ENCODE measurements at regions not wholly inside any gene's neighbourhood (a gene's known extent, or its start where the extent isn't known, plus 50 kb on each side); places are given as distances from the start of the nearest gene placed in this dataset.

DNA sequence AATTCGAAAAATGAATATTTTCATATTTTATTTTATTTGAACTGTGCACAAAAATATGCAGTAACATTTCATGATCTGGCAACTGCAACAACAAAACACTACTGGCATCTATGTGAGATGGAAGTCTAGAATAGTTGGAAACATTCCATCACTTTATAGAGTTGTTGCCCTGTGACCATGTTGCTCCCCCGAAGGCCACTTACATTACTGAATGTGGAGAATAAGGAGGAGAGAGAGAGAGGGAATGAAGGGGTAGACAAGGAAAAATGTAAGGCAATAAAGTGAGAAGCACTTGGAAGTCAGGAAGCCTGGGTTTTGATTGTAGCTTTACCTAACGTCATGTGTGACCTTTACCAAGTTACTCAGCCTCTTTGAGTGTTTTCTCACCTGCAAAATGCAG lies 437.2 kb upstream of the EDIL3 start:
- DNase-seq (ENCODE audit: low spot score) (no peak), ATAC-seq (ENCODE audit: low FRiP score) (no peak)
- TF ChIP-seq, protein P1, sequence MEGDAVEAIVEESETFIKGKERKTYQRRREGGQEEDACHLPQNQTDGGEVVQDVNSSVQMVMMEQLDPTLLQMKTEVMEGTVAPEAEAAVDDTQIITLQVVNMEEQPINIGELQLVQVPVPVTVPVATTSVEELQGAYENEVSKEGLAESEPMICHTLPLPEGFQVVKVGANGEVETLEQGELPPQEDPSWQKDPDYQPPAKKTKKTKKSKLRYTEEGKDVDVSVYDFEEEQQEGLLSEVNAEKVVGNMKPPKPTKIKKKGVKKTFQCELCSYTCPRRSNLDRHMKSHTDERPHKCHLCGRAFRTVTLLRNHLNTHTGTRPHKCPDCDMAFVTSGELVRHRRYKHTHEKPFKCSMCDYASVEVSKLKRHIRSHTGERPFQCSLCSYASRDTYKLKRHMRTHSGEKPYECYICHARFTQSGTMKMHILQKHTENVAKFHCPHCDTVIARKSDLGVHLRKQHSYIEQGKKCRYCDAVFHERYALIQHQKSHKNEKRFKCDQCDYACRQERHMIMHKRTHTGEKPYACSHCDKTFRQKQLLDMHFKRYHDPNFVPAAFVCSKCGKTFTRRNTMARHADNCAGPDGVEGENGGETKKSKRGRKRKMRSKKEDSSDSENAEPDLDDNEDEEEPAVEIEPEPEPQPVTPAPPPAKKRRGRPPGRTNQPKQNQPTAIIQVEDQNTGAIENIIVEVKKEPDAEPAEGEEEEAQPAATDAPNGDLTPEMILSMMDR (IDR thresholded peaks at IDR 0.05) = no peak

DNA sequence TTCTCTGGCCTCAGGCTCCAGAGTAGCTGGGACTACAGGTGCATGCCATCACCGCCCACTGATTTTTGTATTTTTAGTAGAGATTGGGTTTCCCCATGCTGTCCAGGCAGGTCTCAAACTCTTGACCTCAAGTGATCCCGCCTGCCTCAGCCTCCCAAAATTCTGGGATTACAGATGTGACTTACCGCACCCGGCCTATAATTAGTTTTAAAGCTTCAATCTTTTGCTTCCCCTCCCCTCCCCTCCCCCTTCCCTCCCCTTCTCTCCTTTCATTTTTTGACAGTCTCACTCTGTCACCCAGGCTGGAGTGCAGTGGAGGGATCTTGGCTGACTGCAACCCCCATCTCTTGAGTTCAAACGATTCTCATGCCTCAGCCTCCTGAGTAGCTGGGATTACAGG lies 433.3 kb upstream of the EDIL3 start:
- DNase-seq (ENCODE audit: low spot score) (no peak), ATAC-seq (ENCODE audit: low FRiP score) (no peak)
- TF ChIP-seq, protein P1 (IDR thresholded peaks at IDR 0.05) = no peak

DNA sequence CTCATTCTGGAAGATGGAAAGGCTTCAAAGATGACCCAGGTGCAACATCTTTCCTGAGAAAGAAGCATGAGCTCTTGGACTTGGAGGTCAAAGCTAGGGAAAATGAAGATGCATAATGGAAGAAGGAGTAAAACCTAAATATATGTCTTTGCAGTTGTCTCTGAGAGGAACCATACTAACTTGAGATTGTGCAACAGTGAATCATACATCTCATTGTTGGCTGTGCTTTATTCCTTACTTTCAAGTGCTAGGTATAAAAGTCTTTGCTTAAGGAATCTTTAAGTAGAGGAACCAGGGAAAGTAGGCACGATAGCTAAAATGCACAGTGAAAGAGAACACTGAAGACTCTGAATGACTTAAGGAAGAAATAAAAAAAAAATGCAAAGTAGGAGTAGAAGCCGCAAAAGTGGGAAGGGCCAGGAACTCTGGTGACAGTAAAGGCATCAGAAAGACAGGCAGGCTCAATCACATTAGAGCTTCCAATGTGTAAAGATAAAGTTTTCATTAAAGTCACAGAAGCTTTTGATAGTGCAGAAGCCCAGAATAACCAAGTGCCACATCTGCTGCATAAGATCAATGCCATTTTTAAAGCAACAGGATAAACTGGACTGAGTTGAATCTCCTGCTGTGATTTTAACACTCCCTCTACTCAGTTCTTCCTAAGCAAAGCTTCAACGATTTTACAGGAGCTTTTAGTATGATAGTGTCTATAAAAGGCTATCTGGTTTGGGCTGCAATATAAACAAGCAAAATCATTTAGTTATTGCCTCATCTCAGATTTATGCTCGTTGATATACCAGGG lies 432.3 kb upstream of the EDIL3 start:
- TF ChIP-seq, protein P1 (IDR thresholded peaks at IDR 0.05) = no peak
- no peak for DNase-seq (ENCODE audit: low spot score)
- no peak for ATAC-seq (ENCODE audit: low FRiP score)

DNA sequence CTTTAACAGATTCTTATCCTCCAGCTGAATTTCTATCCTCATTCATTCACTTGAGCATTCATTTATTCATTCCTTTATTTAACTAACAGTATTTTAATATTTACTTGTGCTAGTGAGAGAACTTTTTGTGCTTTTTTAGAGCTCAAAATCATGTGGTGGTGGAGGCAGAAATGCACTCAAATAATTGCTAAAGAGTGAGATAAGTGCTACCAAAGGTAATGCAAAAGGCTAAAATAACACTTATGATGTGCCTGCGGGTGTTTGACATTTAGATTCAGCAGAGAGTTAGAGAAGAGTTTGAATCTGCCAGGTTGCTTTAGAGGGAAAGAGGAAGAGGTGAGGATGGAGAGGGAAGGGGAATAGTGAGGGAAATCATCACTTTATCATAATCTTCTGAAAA lies 431.5 kb upstream of the EDIL3 start:
- no peak for DNase-seq (ENCODE audit: low spot score)
- ATAC-seq (ENCODE audit: low FRiP score) = no peak
- TF ChIP-seq, protein P1 (IDR thresholded peaks at IDR 0.05) = no peak

DNA sequence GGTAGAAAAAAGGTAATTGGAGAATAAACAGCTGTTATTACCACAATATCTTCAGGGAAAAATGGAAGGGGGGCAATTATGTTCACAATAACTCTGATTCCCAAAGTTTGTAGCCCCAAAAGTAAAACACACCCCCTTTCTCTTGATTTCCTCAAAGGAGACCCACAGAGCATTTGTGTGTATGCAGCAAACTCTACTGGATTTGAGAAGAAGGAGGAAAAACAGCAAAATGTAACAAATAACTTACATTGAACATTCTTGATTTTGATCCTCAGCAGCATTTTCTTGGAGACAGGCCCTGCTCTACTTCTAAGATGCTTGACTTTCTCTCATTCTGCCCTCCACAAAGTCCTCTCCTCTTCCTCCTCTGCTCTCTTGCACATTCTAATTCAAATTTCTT lies 420.8 kb upstream of the EDIL3 start:
- ATAC-seq (ENCODE audit: low FRiP score) (no peak), DNase-seq (ENCODE audit: low spot score) (no peak)
- TF ChIP-seq, protein P1 (IDR thresholded peaks at IDR 0.05) = no peak

DNA sequence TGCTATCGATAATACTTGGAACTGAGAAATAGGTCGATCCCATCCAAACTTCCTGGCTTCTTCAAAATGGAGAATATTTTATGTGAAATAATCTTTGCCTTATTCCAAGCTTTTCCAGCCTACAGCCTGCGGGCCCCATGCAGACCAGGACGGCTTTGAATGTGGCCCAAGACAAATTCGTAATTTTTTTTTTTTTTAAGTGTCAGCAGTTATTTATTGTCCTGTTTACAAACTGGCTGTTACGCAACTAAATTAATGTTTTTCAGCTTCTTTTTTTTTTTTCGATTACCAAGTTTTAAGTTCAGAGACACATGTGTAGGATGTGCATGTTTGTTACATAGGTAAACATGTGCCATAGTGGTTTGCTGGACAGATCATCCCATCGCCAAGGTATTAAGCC lies 411.7 kb upstream of the EDIL3 start:
- TF ChIP-seq, protein P1 (IDR thresholded peaks at IDR 0.05) = no peak
- ATAC-seq (ENCODE audit: low FRiP score) (no peak), DNase-seq (ENCODE audit: low spot score) (no peak)

DNA sequence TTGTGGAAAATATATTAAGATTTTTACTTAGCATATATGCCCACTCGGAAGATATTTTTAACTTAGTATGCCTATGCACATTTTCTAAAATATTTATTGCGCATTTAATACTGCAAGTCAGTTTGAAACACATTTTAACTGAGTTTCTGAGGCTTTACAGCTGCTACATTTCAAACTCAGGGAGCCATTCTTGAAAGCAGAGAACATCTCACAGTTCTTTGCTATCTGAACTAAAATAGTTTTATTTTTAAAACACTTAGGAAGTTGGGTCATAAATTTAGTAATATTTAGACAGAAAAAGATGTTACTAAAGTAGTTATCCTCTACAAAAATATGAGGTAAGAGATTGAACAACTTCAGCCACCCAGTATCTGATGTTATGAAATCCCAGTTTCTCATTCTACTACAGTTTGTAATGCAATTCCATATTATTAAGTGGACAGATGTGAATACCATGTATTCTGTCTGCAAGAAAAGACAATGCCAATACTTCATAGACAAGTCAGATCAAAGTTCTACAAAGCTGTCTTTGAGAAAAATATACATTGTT lies 409.9 kb upstream of the EDIL3 start:
- TF ChIP-seq, protein P1 (IDR thresholded peaks at IDR 0.05) = no peak
- ATAC-seq (ENCODE audit: low FRiP score) = no peak
- DNase-seq (ENCODE audit: low spot score) = no peak

Measured in omental fat pad (tissue), 3 donors.